ENCODE measurements at regions not wholly inside any gene's neighbourhood (a gene's known extent, or its start where the extent isn't known, plus 50 kb on each side); places are given as distances from the start of the nearest gene placed in this dataset.

- WGBS, 2 donors (ENCODE audit: low coverage in 1 of 2) = 52 to 57% methylated on average over 2 of the region's 2 CpGs
- Histone ChIP-seq H3K4me3 (no peak overlapping the region), H3K36me3 (no peaks in the 10 kb centered on the region), H3K9me3 (no peaks in the 10 kb centered on the region), H3K27me3 (no peaks in the 10 kb centered on the region), H3K4me1 (no peaks in the 10 kb centered on the region), H3K27ac (no peak overlapping the region)
- ATAC-seq = no peak
- TF ChIP-seq CTCF (IDR thresholded peaks at IDR 0.05) (no peak), POLR2AphosphoS5 (IDR thresholded peaks at IDR 0.05) (no peak), POLR2A (IDR thresholded peaks at IDR 0.05) (no peak), EP300 (IDR thresholded peaks at IDR 0.05) (no peak)
Measured at GRCh38 chr3:1469248-1469647, 376.4 kb downstream of the CNTN6 start.

GRCh38 chr3:1469687-1470086, 376.9 kb downstream of the CNTN6 start:
- Histone ChIP-seq H3K27me3 (no peaks in the 10 kb centered on the region), H3K36me3 (no peaks in the 10 kb centered on the region), H3K4me1 (no peaks in the 10 kb centered on the region), H3K9me3 (no peaks in the 10 kb centered on the region), H3K27ac (no peak overlapping the region), H3K4me3 (no peak overlapping the region)
- 78 to 88% methylated on average over 2 of the region's 2 CpGs for WGBS, 2 donors (ENCODE audit: low coverage in 1 of 2)
- ATAC-seq = no peak
- no peak for TF ChIP-seq POLR2AphosphoS5 (IDR thresholded peaks at IDR 0.05)
- no peak for TF ChIP-seq CTCF (IDR thresholded peaks at IDR 0.05)
- no peak for TF ChIP-seq EP300 (IDR thresholded peaks at IDR 0.05)
- TF ChIP-seq POLR2A (IDR thresholded peaks at IDR 0.05) = no peak

GRCh38 chr3:1477669-1478068, 384.8 kb downstream of the CNTN6 start:
- Histone ChIP-seq H3K4me3 (no peak overlapping the region), H3K36me3 (no peaks in the 10 kb centered on the region), H3K9me3 (no peaks in the 10 kb centered on the region), H3K4me1 (no peaks in the 10 kb centered on the region), H3K27ac (no peak overlapping the region), H3K27me3 (no peaks in the 10 kb centered on the region)
- no peak for ATAC-seq
- no peak for TF ChIP-seq EP300 (IDR thresholded peaks at IDR 0.05)
- no peak for TF ChIP-seq POLR2AphosphoS5 (IDR thresholded peaks at IDR 0.05)
- no peak for TF ChIP-seq POLR2A (IDR thresholded peaks at IDR 0.05)
- no peak for TF ChIP-seq CTCF (IDR thresholded peaks at IDR 0.05)
- WGBS, 2 donors (ENCODE audit: low coverage in 1 of 2) = 97 to 100% methylated on average over 5 to 8 of the region's 13 CpGs

- no peaks in the 10 kb centered on the region for H3K27me3 ChIP-seq
- no peak overlapping the region for H3K27ac ChIP-seq
- H3K4me1 ChIP-seq = no peaks in the 10 kb centered on the region
- no peaks in the 10 kb centered on the region for H3K9me3 ChIP-seq
- ATAC-seq = no peak
- TF ChIP-seq CTCF (IDR thresholded peaks at IDR 0.05) (no peak), POLR2AphosphoS5 (IDR thresholded peaks at IDR 0.05) (no peak), EP300 (IDR thresholded peaks at IDR 0.05) (no peak), POLR2A (IDR thresholded peaks at IDR 0.05) (no peak)
- H3K36me3 ChIP-seq = no peaks in the 10 kb centered on the region
- H3K4me3 ChIP-seq = no peak overlapping the region
Measured at GRCh38 chr3:1495466-1495865, 402.6 kb downstream of the CNTN6 start.

- Histone ChIP-seq H3K36me3 (no peaks in the 10 kb centered on the region), H3K27ac (no peak overlapping the region), H3K4me1 (no peaks in the 10 kb centered on the region), H3K27me3 (no peaks in the 10 kb centered on the region), H3K4me3 (no peak overlapping the region), H3K9me3 (no peaks in the 10 kb centered on the region)
- TF ChIP-seq EP300 (IDR thresholded peaks at IDR 0.05) (no peak), POLR2A (IDR thresholded peaks at IDR 0.05) (no peak), POLR2AphosphoS5 (IDR thresholded peaks at IDR 0.05) (no peak), CTCF (IDR thresholded peaks at IDR 0.05) (no peak)
- ATAC-seq = no peak
- WGBS, 2 donors (ENCODE audit: low coverage in 1 of 2) = 64 to 68% methylated on average over 3 to 4 of the region's 4 CpGs
Measured at GRCh38 chr3:1499694-1500093, 406.9 kb downstream of the CNTN6 start.

Measured in gastroesophageal sphincter (tissue), 4 donors.